Keratinocyte (primary cell): ENCODE measurements at regions not wholly inside any gene's neighbourhood (a gene's known extent, or its start where the extent isn't known, plus 50 kb on each side); places are given as distances from the start of the nearest gene placed in this dataset.

Experiments used
- EZH2 ChIP-seq: IDR thresholded peaks from one replicate; pipeline ENCODE4 v1.6.1; 2012; ENCODE audit warnings: inconsistent platforms, mild to moderate bottlenecking, low read length, moderate library complexity
- TF ChIP-seq, protein P1 (sequence below), 3 experiments: IDR thresholded peaks in 1 of 3; conservative IDR thresholded peaks in 1 of 3; optimal IDR thresholded peaks in 1 of 3; 2 replicates in 2 of 3; 3 replicates in 1 of 3; pipeline versions ENCODE3 to v1.5.1; 2011; ENCODE audit warnings: low read length in 3 of 3, mild to moderate bottlenecking in 3 of 3, moderate library complexity in 2 of 3, control low read depth in 1 of 3, inconsistent platforms in 1 of 3; ENCODE audit not compliant: insufficient read depth in 2 of 3; ENCODE audit errors: extremely low read depth in 1 of 3

DNA sequence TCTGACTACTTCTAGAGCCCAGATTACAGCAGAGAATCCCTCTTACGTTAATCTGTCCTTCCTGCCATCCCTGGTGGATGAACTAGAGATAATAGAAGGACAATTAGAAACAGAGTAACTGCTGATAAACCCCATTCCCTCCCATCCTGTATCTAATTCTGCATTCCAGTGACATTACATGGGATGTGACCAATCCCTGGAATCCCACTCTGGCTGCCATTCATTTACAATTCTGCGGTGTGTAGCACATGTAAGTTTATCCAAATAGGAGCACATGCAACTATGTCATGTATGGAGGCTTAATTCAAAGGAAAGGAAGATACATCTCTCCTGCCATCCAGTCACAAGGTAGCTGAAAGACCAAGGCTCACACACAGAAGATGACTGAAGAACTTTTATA is 339.5 kb downstream of the GPAT3 start:
- TF ChIP-seq, protein P1, sequence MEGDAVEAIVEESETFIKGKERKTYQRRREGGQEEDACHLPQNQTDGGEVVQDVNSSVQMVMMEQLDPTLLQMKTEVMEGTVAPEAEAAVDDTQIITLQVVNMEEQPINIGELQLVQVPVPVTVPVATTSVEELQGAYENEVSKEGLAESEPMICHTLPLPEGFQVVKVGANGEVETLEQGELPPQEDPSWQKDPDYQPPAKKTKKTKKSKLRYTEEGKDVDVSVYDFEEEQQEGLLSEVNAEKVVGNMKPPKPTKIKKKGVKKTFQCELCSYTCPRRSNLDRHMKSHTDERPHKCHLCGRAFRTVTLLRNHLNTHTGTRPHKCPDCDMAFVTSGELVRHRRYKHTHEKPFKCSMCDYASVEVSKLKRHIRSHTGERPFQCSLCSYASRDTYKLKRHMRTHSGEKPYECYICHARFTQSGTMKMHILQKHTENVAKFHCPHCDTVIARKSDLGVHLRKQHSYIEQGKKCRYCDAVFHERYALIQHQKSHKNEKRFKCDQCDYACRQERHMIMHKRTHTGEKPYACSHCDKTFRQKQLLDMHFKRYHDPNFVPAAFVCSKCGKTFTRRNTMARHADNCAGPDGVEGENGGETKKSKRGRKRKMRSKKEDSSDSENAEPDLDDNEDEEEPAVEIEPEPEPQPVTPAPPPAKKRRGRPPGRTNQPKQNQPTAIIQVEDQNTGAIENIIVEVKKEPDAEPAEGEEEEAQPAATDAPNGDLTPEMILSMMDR (optimal IDR thresholded peaks at IDR 0.05 in 1 of 3, IDR thresholded peaks at IDR 0.05 in 1 of 3, conservative IDR thresholded peaks at IDR 0.05 in 1 of 3; ENCODE audit: extremely low read depth in 1 of 3, insufficient read depth in 2 of 3, low read length in 3 of 3): no peak
- no peak for TF ChIP-seq EZH2
